Thyroid gland (tissue), 4 donors: ENCODE measurements at regions not wholly inside any gene's neighbourhood (a gene's known extent, or its start where the extent isn't known, plus 50 kb on each side); places are given as distances from the start of the nearest gene placed in this dataset.

Experiments used
- POLR2A ChIP-seq, 2 donors: fragments of 450-650 bp; IDR thresholded peaks; one replicate each; pipeline ENCODE4 v1.6.1; 2017; ENCODE audit warnings: antibody characterized with exemption in 2 of 2, mild to moderate bottlenecking in 2 of 2, moderate library complexity in 1 of 2
- TF ChIP-seq, protein P1 (sequence below), 6 experiments: fragments of 200-600 bp in 3 of 6; fragments of 450-650 bp in 3 of 6; sonication (generic) in 3 of 6; IDR thresholded peaks; one replicate each; pipeline ENCODE4 v1.5.1; 2016 to 2019; ENCODE audit warnings: antibody characterized with exemption in 6 of 6, mild to moderate bottlenecking in 2 of 6, inconsistent platforms in 1 of 6, moderate library complexity in 1 of 6

DNA sequence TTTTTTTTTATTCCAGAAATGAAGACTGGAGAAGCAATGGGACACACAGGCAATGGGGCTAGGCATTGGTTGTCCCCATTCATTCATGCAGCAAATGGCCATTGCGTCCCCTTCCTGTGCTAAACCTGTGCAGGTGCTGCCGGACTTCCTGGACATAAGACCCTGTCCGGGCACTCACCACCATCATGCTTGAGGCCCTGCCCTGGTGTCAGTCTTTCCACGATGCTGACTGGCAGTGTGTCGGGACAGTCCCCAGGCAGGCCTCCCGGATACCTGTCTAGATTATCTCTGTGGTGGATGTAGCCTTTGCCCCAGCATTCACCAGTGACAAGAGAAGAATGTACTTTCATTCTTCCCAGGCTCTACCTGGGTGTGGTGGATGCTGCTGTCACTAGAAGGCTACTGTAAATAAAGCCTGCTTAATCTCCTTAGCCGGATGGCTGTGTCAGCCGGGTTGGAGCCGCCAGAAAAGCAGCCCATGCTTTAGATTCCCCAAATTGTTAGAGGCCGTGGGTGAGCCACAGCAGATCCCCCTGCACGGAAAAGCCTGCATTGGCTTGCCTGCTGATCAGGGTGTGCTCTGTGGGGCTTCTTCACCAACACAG is 94.5 kb upstream of the PARP11 start:
- TF ChIP-seq POLR2A (IDR thresholded peaks at IDR 0.05): no peak
- TF ChIP-seq, protein P1, sequence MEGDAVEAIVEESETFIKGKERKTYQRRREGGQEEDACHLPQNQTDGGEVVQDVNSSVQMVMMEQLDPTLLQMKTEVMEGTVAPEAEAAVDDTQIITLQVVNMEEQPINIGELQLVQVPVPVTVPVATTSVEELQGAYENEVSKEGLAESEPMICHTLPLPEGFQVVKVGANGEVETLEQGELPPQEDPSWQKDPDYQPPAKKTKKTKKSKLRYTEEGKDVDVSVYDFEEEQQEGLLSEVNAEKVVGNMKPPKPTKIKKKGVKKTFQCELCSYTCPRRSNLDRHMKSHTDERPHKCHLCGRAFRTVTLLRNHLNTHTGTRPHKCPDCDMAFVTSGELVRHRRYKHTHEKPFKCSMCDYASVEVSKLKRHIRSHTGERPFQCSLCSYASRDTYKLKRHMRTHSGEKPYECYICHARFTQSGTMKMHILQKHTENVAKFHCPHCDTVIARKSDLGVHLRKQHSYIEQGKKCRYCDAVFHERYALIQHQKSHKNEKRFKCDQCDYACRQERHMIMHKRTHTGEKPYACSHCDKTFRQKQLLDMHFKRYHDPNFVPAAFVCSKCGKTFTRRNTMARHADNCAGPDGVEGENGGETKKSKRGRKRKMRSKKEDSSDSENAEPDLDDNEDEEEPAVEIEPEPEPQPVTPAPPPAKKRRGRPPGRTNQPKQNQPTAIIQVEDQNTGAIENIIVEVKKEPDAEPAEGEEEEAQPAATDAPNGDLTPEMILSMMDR (IDR thresholded peaks at IDR 0.05): no peak
